ENCODE measurements at regions not wholly inside any gene's neighbourhood (a gene's known extent, or its start where the extent isn't known, plus 50 kb on each side); places are given as distances from the start of the nearest gene placed in this dataset.
"Not testable (repeated sequence)": the region's sequence is repeated elsewhere in the genome, so short reads cannot be mapped to it uniquely, and the experiment has no call there.

GRCh38 chr20:54822386-54822785 is 347.0 kb downstream of the DOK5 start:
- H3K4me3 ChIP-seq (ENCODE audit: low read length), result no peak overlapping the region
- TF ChIP-seq CTCF (conservative IDR thresholded peaks at IDR 0.05; ENCODE audit: low read depth, low read length), result no peak
- no peak for DNase-seq (ENCODE audit: low read depth)

- no peak for TF ChIP-seq CTCF (conservative IDR thresholded peaks at IDR 0.05; ENCODE audit: low read depth, low read length)
- no peak for DNase-seq (ENCODE audit: low read depth)
These were observed 345.0 kb downstream of the DOK5 start for GRCh38 chr20:54820392-54820791.

GRCh38 chr20:54806462-54806861 is 331.1 kb downstream of the DOK5 start:
- no peak for DNase-seq (ENCODE audit: low read depth)
- no peak for TF ChIP-seq CTCF (conservative IDR thresholded peaks at IDR 0.05; ENCODE audit: low read depth, low read length)
- no peak overlapping the region for H3K4me3 ChIP-seq (ENCODE audit: low read length)

More at GRCh38 chr20:54820392-54820791, 345.0 kb downstream of the DOK5 start:
- H3K4me3 ChIP-seq (ENCODE audit: low read length), result no peak overlapping the region

- no peak overlapping the region for H3K4me3 ChIP-seq (ENCODE audit: low read length)
- no peak for TF ChIP-seq CTCF (conservative IDR thresholded peaks at IDR 0.05; ENCODE audit: low read depth, low read length)
- no peak for DNase-seq (ENCODE audit: low read depth)
These were observed 319.5 kb downstream of the DOK5 start for GRCh38 chr20:54794874-54795273.

GRCh38 chr20:54794110-54794509 is 318.7 kb downstream of the DOK5 start:
- DNase-seq (ENCODE audit: low read depth), result no peak
- no peak for TF ChIP-seq CTCF (conservative IDR thresholded peaks at IDR 0.05; ENCODE audit: low read depth, low read length)
- H3K4me3 ChIP-seq (ENCODE audit: low read length), result no peak overlapping the region

- no peak for DNase-seq (ENCODE audit: low read depth)
- no peak for TF ChIP-seq CTCF (conservative IDR thresholded peaks at IDR 0.05; ENCODE audit: low read depth, low read length)
- no peak overlapping the region for H3K4me3 ChIP-seq (ENCODE audit: low read length)
These were observed 318.0 kb downstream of the DOK5 start for GRCh38 chr20:54793291-54793992.

- DNase-seq (ENCODE audit: low read depth), result no peak
- TF ChIP-seq CTCF (conservative IDR thresholded peaks at IDR 0.05; ENCODE audit: low read depth, low read length), result no peak
- no peak overlapping the region for H3K4me3 ChIP-seq (ENCODE audit: low read length)
These were observed 317.3 kb downstream of the DOK5 start for GRCh38 chr20:54792688-54793087.

- DNase-seq (ENCODE audit: low read depth); H3K4me3 ChIP-seq (ENCODE audit: low read length): not testable (repeated sequence)
These were observed 312.9 kb downstream of the DOK5 start for GRCh38 chr20:54788260-54788659.

GRCh38 chr20:54782758-54783157 is 307.4 kb downstream of the DOK5 start:
- not testable (repeated sequence) for DNase-seq (ENCODE audit: low read depth)

More at GRCh38 chr20:54782758-54783157, 307.4 kb downstream of the DOK5 start:
- H3K4me3 ChIP-seq (ENCODE audit: low read length), result not testable (repeated sequence)

Data from retinal pigment epithelial cell (primary cell).